Progenitor cell of endocrine pancreas (in vitro differentiated cells): ENCODE measurements at regions not wholly inside any gene's neighbourhood (a gene's known extent, or its start where the extent isn't known, plus 50 kb on each side); places are given as distances from the start of the nearest gene placed in this dataset.

Experiments used
- DNase-seq: peaks from one replicate; pipeline ENCODE4 v3.0.0; 2021; ENCODE audit warnings: low spot score; ENCODE audit not compliant: unreplicated experiment
- H3K27ac Mint-ChIP-seq: 2 replicates; pipeline ENCODE4 v1.8.0; 2021; ENCODE audit warnings: mild to moderate bottlenecking, moderate library complexity, mixed read lengths
- H3K27me3 Mint-ChIP-seq: 2 replicates; pipeline ENCODE4 v1.8.0; 2021; ENCODE audit warnings: mixed read lengths
- H3K36me3 Mint-ChIP-seq: 2 replicates; pipeline ENCODE4 v1.8.0; 2022; ENCODE audit warnings: mixed read lengths; ENCODE audit not compliant: insufficient read depth
- H3K4me1 Mint-ChIP-seq: 2 replicates; pipeline ENCODE4 v1.8.0; 2021; ENCODE audit warnings: low read depth, mixed read lengths
- H3K4me3 Mint-ChIP-seq: 2 replicates; pipeline ENCODE4 v1.8.0; 2021; ENCODE audit warnings: low read depth, mild to moderate bottlenecking, moderate library complexity, mixed read lengths
- H3K9me3 Mint-ChIP-seq: 2 replicates; pipeline ENCODE4 v1.8.0; 2021; ENCODE audit warnings: low read depth, mixed read lengths
- TF ChIP-seq, protein P1 (sequence below): fragments of 200-600 bp; sonication (generic); IDR thresholded peaks from one replicate; pipeline ENCODE4 v1.5.0; 2021; ENCODE audit warnings: antibody characterized with exemption, mild to moderate bottlenecking; ENCODE audit not compliant: unreplicated experiment

DNA sequence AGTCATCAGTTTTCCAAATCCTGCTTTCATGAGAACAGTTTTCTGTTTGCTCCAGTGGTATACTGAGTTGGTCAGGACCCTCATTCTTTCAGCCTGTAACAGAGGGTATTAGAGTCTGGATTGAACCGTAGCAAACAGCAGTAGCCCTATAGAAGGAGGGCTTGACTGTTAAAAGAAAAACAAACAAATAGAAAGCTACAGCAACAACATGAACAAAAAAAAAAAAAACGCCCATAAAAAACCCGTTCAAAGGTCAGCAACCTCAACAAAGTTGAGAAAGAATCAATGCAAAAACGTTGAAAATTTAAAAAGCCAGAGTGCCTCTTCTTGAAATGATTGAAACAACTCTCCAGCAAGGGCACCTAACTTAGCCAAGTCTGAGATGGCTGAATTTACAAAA, 64.7 kb upstream of the UGT2B10 start:
- Mint-ChIP-seq H3K36me3 (peaks cover 55% of the 10 kb centered on the region), H3K27ac (no peak overlapping the region), H3K4me3 (no peak overlapping the region), H3K9me3 (peaks cover 56% of the 10 kb centered on the region), H3K27me3 (no peaks in the 10 kb centered on the region), H3K4me1 (peaks cover 2% of the 10 kb centered on the region)
- TF ChIP-seq, protein P1, sequence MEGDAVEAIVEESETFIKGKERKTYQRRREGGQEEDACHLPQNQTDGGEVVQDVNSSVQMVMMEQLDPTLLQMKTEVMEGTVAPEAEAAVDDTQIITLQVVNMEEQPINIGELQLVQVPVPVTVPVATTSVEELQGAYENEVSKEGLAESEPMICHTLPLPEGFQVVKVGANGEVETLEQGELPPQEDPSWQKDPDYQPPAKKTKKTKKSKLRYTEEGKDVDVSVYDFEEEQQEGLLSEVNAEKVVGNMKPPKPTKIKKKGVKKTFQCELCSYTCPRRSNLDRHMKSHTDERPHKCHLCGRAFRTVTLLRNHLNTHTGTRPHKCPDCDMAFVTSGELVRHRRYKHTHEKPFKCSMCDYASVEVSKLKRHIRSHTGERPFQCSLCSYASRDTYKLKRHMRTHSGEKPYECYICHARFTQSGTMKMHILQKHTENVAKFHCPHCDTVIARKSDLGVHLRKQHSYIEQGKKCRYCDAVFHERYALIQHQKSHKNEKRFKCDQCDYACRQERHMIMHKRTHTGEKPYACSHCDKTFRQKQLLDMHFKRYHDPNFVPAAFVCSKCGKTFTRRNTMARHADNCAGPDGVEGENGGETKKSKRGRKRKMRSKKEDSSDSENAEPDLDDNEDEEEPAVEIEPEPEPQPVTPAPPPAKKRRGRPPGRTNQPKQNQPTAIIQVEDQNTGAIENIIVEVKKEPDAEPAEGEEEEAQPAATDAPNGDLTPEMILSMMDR, result no peak
- DNase-seq, result no peak

GRCh38 chr4:68765876-68766275, 49.9 kb upstream of the UGT2B10 start:
- Mint-ChIP-seq H3K27me3 (no peaks in the 10 kb centered on the region), H3K9me3 (peaks cover 40% of the 10 kb centered on the region), H3K4me1 (no peaks in the 10 kb centered on the region), H3K27ac (no peak overlapping the region), H3K4me3 (no peak overlapping the region), H3K36me3 (peaks cover 22% of the 10 kb centered on the region)
- no peak for DNase-seq
- TF ChIP-seq, protein P1, result no peak
